Activated T-cell treated with anti-CD3 and anti-CD28 coated beads for 24 hours (primary cell): ENCODE measurements at regions not wholly inside any gene's neighbourhood (a gene's known extent, or its start where the extent isn't known, plus 50 kb on each side); places are given as distances from the start of the nearest gene placed in this dataset.

ENCODE experiments used
- DNase-seq: peaks from one replicate; pipeline ENCODE4 v3.0.0-alpha.2; 2020; ENCODE audit warnings: low read depth

GRCh38 chrY:21267164-21267563, 244.0 kb upstream of the RBMY1B start:
- DNase-seq, result no peak

- DNase-seq, result no peak
Observed at GRCh38 chrY:21287769-21288168, 223.4 kb upstream of the RBMY1B start.

DNA sequence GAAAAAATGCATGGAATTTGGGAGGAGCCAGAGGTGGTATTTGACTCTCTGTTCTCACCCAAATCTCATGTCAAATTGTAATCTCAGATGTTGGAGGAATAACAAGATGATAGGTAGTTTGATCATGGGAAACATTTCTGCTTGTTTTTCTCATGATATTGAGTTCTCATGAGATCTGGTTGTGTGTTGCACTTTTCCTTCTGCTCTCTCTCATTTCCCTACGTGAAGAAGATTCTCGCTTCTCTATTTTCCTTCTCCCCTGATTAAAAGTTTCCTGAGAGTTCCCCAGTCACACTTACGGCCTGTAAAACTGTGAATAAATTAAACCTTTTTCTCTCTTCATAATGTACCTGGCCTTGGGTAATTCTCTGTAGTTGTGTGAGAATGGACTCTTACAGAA, 222.2 kb upstream of the RBMY1B start:
- DNase-seq, result no peak

DNA sequence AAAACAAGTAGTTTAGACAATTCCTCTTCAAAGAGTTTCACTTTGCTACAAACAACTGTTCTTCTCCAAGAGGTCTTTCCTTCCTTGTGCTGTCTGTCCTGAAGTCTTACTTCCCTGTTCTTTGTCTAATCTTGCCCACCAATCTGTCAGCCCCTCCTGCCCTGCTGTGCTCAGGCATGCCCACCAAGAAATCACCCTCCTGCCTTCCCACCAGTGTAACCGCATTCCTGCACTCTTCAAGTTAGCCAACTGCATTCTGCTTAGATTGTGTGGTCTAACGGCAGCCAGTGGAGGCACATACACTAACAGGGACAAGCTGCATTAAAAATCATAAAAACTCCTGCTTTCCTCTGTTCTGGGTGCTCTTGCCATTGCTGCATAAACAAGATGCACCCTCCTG, 215.9 kb upstream of the RBMY1B start:
- no peak for DNase-seq

- no peak for DNase-seq
Observed at GRCh38 chrY:21302278-21302677, 208.9 kb upstream of the RBMY1B start.

DNA sequence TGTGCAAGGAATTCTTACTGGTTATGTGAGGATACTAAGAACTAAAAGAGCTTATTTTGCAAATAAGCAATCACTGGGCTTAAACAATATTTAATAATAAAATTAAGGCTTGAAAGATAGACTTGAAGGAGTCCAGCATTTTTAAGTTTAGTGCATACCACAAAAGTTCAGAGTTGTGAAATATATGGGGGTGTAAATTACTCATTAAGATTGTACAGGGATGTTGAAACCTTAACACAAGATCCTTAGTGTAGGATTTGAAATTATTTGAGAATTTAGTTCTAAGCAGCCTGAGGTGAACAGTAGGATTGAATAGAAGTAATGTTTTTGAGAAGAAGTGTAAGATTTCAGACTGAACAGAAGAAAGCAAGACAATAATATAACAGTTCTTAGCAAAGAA, 195.8 kb upstream of the RBMY1B start:
- no peak for DNase-seq
